K562 (cell line): ENCODE measurements at regions not wholly inside any gene's neighbourhood (a gene's known extent, or its start where the extent isn't known, plus 50 kb on each side); places are given as distances from the start of the nearest gene placed in this dataset.
"Not testable (repeated sequence)": the region's sequence is repeated elsewhere in the genome, so short reads cannot be mapped to it uniquely, and the experiment has no call there.

Experiments
- ATAC-seq: fragments of 200-7000 bp; cut with Tn5 transposase; 3 replicates; pipeline ENCODE4 v1.9.1; 2020; ENCODE audit warnings: moderate library complexity
- BruUV-seq: library from RNA; stranded (reverse); fragments of 400-500 nt; replicated peaks from 2 replicates; lab custom pipeline; 2021; lab: Mats Ljungman, UMichigan
- CTCF ChIA-PET: fragments of 300-600 bp; formaldehyde crosslinking; extraction: SDS; loops from one replicate; lab custom pipeline; 2021; ENCODE audit warnings: low intra/inter-chr PET ratio; lab: Yijun Ruan, JAX
- POLR2A ChIA-PET: fragments of 300-600, 350-650 bp; sonication (Branson Sonifier 250); formaldehyde crosslinking; extraction: SDS; loops from one replicate; lab custom pipeline; 2021; ENCODE audit warnings: antibody characterized with exemption, inconsistent platforms; lab: Yijun Ruan, JAX
- DNase-seq, 4 experiments: peaks; one replicate each; pipeline versions ENCODE4 v3.0.0 to v3.0.0-alpha.2; 2011 to 2018; ENCODE audit warnings: low spot score in 3 of 4, mixed read lengths in 3 of 4; ENCODE audit errors: extremely low read depth in 1 of 4
- FAIRE-seq: peaks from 2 replicates; lab custom pipeline; 2011; peaks lifted over from hg19 to GRCh38; lab: Jason Lieb, UNC
- H2AFZ ChIP-seq: 2 replicates; pipeline ENCODE4 v1.6.0; 2011; ENCODE audit warnings: low read depth, low read length, control low read depth, inconsistent platforms
- H3K27ac ChIP-seq: fragments of 200-600 bp; 3 replicates; pipeline ENCODE4 v1.8.0; 2011; ENCODE audit warnings: low read depth, mild to moderate bottlenecking, control low read depth, inconsistent platforms, low read length, moderate library complexity, mixed read lengths; ENCODE audit errors: extremely low read depth
- H3K27me3 ChIP-seq, 2 experiments: fragments of 300-600 bp in 1 of 2; 2 replicates in 1 of 2; 3 replicates in 1 of 2; pipeline versions ENCODE4 v1.6.0 to v1.8.0; 2011; ENCODE audit warnings: inconsistent platforms in 2 of 2, low read length in 2 of 2, mild to moderate bottlenecking in 1 of 2, mixed read lengths in 1 of 2, moderate library complexity in 1 of 2; ENCODE audit not compliant: control insufficient read depth in 2 of 2, insufficient read depth in 2 of 2
- H3K36me3 ChIP-seq: fragments of 300-600 bp; 3 replicates; pipeline ENCODE4 v1.8.0; 2011; ENCODE audit warnings: mild to moderate bottlenecking, low read length, inconsistent platforms; ENCODE audit not compliant: control insufficient read depth, insufficient read depth
- H3K4me1 ChIP-seq, 2 experiments: fragments of 200-600 bp in 1 of 2; replicated peaks in 1 of 2; 2 replicates in 1 of 2; 3 replicates in 1 of 2; pipeline versions ENCODE4 v1.5.1 to v1.8.0; 2011; ENCODE audit warnings: inconsistent platforms in 2 of 2, low read length in 2 of 2, mild to moderate bottlenecking in 1 of 2, mixed read lengths in 1 of 2, moderate library complexity in 1 of 2; ENCODE audit not compliant: control insufficient read depth in 2 of 2, insufficient read depth in 2 of 2
- H3K4me2 ChIP-seq: 2 replicates; pipeline ENCODE4 v1.6.1; 2011; ENCODE audit warnings: low read length, control low read depth, inconsistent platforms, mixed read lengths; ENCODE audit not compliant: insufficient read depth
- H3K4me3 ChIP-seq: fragments of 200-600 bp; sonication (generic), shearing (Covaris generic); 2 replicates; pipeline ENCODE4 v1.5.1; 2016; ENCODE audit warnings: control low read depth, inconsistent platforms
- H3K79me2 ChIP-seq: fragments of 200-600 bp; 3 replicates; pipeline ENCODE4 v1.8.0; 2011; ENCODE audit warnings: low read length, inconsistent platforms; ENCODE audit not compliant: control insufficient read depth, insufficient read depth
- H3K9ac ChIP-seq, 2 experiments: 2 replicates each; pipeline versions ENCODE4 v1.6.0 to v1.6.1; 2011; ENCODE audit warnings: low read depth in 2 of 2, low read length in 2 of 2, control low read depth in 1 of 2, inconsistent platforms in 1 of 2, mild to moderate bottlenecking in 1 of 2, mixed read lengths in 1 of 2; ENCODE audit not compliant: insufficient read depth in 1 of 2
- H3K9me1 ChIP-seq: one replicate; pipeline ENCODE4 v1.6.0; 2011; ENCODE audit warnings: inconsistent platforms, mild to moderate bottlenecking, low read length, moderate library complexity; ENCODE audit not compliant: control insufficient read depth, insufficient read depth
- H3K9me3 ChIP-seq: replicated peaks from 2 replicates; pipeline ENCODE4 v1.5.1; 2011; ENCODE audit warnings: low read depth, low read length, inconsistent platforms; ENCODE audit not compliant: control insufficient read depth, insufficient read depth
- H4K20me1 ChIP-seq: replicated peaks from 2 replicates; pipeline ENCODE4 v1.6.1; 2011; ENCODE audit warnings: low read length, inconsistent platforms, mixed read lengths; ENCODE audit not compliant: control insufficient read depth, insufficient read depth
- CAMTA2 ChIP-seq: fragments of 250-450 bp; sonication (Bioruptor Pico); conservative IDR thresholded peaks from 2 replicates; pipeline ENCODE4 v1.5.1; 2022
- DIDO1 ChIP-seq: fragments of 450-650 bp; IDR thresholded peaks from 2 replicates; pipeline ENCODE4 v1.6.1; 2016; ENCODE audit warnings: low read depth, missing biosample characterization, missing genetic modification characterization
- DNMT1 ChIP-seq: fragments of 450-650 bp; IDR thresholded peaks from 2 replicates; pipeline ENCODE4 v1.6.1; 2016; ENCODE audit warnings: antibody characterized with exemption, mild to moderate bottlenecking
- FOXP1 ChIP-seq: sonication (generic); formaldehyde crosslinking; IDR thresholded peaks from 2 replicates; pipeline ENCODE4 v1.8.0; 2022; ENCODE audit warnings: mild to moderate bottlenecking, missing genetic modification reagents
- HNRNPH1 ChIP-seq: fragments of 200-400 bp; formaldehyde crosslinking; optimal IDR thresholded peaks from 2 replicates; pipeline ENCODE3; 2017; ENCODE audit warnings: low read depth, mild to moderate bottlenecking, low read length, moderate library complexity
- KDM5B ChIP-seq: fragments of 200-600 bp; sonication (generic); IDR thresholded peaks from 2 replicates; pipeline ENCODE4 v1.6.1; 2012; ENCODE audit warnings: low read depth, mild to moderate bottlenecking, moderate library complexity, low read length, control low read depth, inconsistent platforms; ENCODE audit not compliant: insufficient replicate concordance
- SETDB1 ChIP-seq: IDR thresholded peaks from one replicate; pipeline ENCODE4 v1.6.1; 2012; ENCODE audit warnings: low read length, control low read depth, inconsistent platforms
- ZNF12 ChIP-seq: sonication (generic); formaldehyde crosslinking; IDR thresholded peaks from 2 replicates; pipeline ENCODE4 v1.4.0; 2020; ENCODE audit warnings: mild to moderate bottlenecking, missing genetic modification reagents
- ZNF175 ChIP-seq: fragments of 200-800 bp; sonication (Bioruptor generic); IDR thresholded peaks from 2 replicates; pipeline ENCODE4 v1.6.1; 2016; ENCODE audit warnings: low read depth, mild to moderate bottlenecking, missing genetic modification characterization, missing compliant biosample characterization
- ZNF354B ChIP-seq: fragments of 250-450 bp; sonication (Bioruptor Pico); IDR thresholded peaks from 2 replicates; pipeline ENCODE4 v1.4.0; 2020
- ZNF507 ChIP-seq: conservative IDR thresholded peaks from 2 replicates; pipeline ENCODE4 v1.6.1; 2017; ENCODE audit warnings: missing genetic modification characterization, missing compliant biosample characterization
- ZNF551 ChIP-seq: fragments of 250-450 bp; sonication (Bioruptor Pico); IDR thresholded peaks from 2 replicates; pipeline ENCODE4 v1.5.0; 2021; ENCODE audit warnings: mild to moderate bottlenecking, moderate library complexity
- WGBS: fragments of 100-300 bp; shearing (Covaris generic); methylation state at CpG from one replicate; pipeline ENCODE4 v1.1.6; 2016; ENCODE audit warnings: low coverage, mixed read lengths; ENCODE audit not compliant: insufficient coverage; ENCODE audit errors: missing lambda C conversion rate; 5-methylcytosine and 5-hydroxymethylcytosine counted together
- in situ Hi-C: fragments of 300-500 bp; cut with MboI; formaldehyde crosslinking; loops from 4 replicates; pipeline ENCODE4 v1.15.0; 2018; ENCODE audit warnings: inconsistent platforms, mixed read lengths
- intact Hi-C: fragments of 100-400 bp; cut with micrococcal nuclease; formaldehyde crosslinking; loops from 2 replicates; pipeline ENCODE4 v1.14.2; 2022
- TF ChIP-seq, protein P1 (sequence below): fragments of 250-450 bp; sonication (Bioruptor Pico); IDR thresholded peaks from 2 replicates; pipeline ENCODE4 v1.5.0; 2022; ENCODE audit warnings: mild to moderate bottlenecking
- TF ChIP-seq, protein P2 (sequence below): sonication (generic); formaldehyde crosslinking; IDR thresholded peaks from 2 replicates; pipeline ENCODE4 v1.8.0; 2023; ENCODE audit warnings: mild to moderate bottlenecking, missing genetic modification reagents

DNA sequence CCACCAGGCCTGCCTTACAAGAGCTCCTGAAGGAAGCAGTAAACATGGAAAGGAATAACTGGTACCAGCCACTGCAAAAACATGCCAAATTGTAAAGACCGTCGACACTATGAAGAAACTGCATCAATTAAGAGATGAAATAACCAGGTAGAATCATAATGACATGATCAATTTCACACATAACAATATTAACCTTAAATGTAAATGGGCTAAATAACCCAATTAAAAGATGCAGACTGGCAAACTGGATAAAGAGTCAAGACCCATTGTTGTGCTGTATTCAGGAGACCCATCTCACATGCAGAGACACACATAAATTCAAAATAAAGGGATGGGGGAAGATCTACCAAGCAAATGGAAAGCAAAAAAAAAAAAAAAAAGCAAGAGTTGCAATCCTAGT lies 179.0 kb upstream of the ETV3 start:
- H3K9me1 ChIP-seq, H2AFZ ChIP-seq, DNase-seq, FAIRE-seq, H3K9me3 ChIP-seq, H3K4me3 ChIP-seq, H3K27ac ChIP-seq, H3K4me2 ChIP-seq, H3K27me3 ChIP-seq, H3K79me2 ChIP-seq, H3K9ac ChIP-seq, H4K20me1 ChIP-seq, BruUV-seq, intact Hi-C loops, ATAC-seq, H3K36me3 ChIP-seq: not testable (repeated sequence)
- in situ Hi-C loops = loop anchor here (5.0 kb wide), 1 partner anchor 50 kb away; no protein-coding TSS in a partner anchor
- WGBS = 67% methylated on average over 2 of the region's 2 CpGs
- ChIA-PET POLR2A (interaction anchor here (1.9 kb wide), 1 partner anchor 9 kb away, joined by 9 read pairs; no protein-coding TSS in a partner anchor), CTCF (interaction anchor here (0.9 kb wide), 1 partner anchor 175 kb away, joined by 4 read pairs; no protein-coding TSS in a partner anchor)
- H3K4me1 ChIP-seq = peaks cover 0 to 10% of the 10 kb centered on the region in 2 experiments; a peak in 4 of 5 replicates
- TF ChIP-seq ZNF354B (peak; percentile 88), ZNF507 (tag) (peak; percentile 98)

GRCh38 chr1:157315544-157315943 lies 177.3 kb upstream of the ETV3 start:
- 30% methylated on average over 2 of the region's 2 CpGs for WGBS
- peaks cover 9 to 21% of the 10 kb centered on the region in 2 experiments; a peak in 4 of 5 replicates for H3K4me1 ChIP-seq
- no peak overlapping the region for H3K9ac ChIP-seq
- ChIA-PET POLR2A (interaction anchor here (0.7 to 1.9 kb wide), 2 partner anchors 10 to 99 kb away, joined by 4 to 9 read pairs; no protein-coding TSS in a partner anchor), CTCF (no interaction called here)
- no peaks in the 10 kb centered on the region for H3K79me2 ChIP-seq
- H2AFZ ChIP-seq = no peak overlapping the region
- H3K9me1 ChIP-seq = no peaks in the 10 kb centered on the region
- intact Hi-C loops = no loop called here
- ATAC-seq = no peak
- no peak for DNase-seq
- no TSS peak for BruUV-seq
- FAIRE-seq = no peak
- in situ Hi-C loops = loop anchor here (5.0 kb wide), 1 partner anchor 52 kb away; no protein-coding TSS in a partner anchor
- H4K20me1 ChIP-seq = no peaks in the 10 kb centered on the region
- no peak overlapping the region for H3K4me2 ChIP-seq
- no peaks in the 10 kb centered on the region for H3K36me3 ChIP-seq
- no peak overlapping the region for H3K27ac ChIP-seq
- no peaks in the 10 kb centered on the region for H3K27me3 ChIP-seq
- no peak overlapping the region for H3K4me3 ChIP-seq
- H3K9me3 ChIP-seq = peaks cover 8% of the 10 kb centered on the region
- no peak for TF ChIP-seq CAMTA2 (CRISPR knock-in tag)
- no peak for TF ChIP-seq ZNF12 (CRISPR knock-in tag)
- TF ChIP-seq DNMT1 = no peak
- TF ChIP-seq, protein P1, sequence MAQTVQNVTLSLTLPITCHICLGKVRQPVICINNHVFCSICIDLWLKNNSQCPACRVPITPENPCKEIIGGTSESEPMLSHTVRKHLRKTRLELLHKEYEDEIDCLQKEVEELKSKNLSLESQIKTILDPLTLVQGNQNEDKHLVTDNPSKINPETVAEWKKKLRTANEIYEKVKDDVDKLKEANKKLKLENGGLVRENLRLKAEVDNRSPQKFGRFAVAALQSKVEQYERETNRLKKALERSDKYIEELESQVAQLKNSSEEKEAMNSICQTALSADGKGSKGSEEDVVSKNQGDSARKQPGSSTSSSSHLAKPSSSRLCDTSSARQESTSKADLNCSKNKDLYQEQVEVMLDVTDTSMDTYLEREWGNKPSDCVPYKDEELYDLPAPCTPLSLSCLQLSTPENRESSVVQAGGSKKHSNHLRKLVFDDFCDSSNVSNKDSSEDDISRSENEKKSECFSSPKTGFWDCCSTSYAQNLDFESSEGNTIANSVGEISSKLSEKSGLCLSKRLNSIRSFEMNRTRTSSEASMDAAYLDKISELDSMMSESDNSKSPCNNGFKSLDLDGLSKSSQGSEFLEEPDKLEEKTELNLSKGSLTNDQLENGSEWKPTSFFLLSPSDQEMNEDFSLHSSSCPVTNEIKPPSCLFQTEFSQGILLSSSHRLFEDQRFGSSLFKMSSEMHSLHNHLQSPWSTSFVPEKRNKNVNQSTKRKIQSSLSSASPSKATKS (CRISPR knock-in tag) = no peak
- no peak for TF ChIP-seq ZNF551 (CRISPR knock-in tag)
- no peak for TF ChIP-seq DIDO1 (tag)
- no peak for TF ChIP-seq SETDB1
- no peak for TF ChIP-seq ZNF175 (CRISPR knock-in tag)
- TF ChIP-seq HNRNPH1 = no peak
- no peak for TF ChIP-seq KDM5B
- TF ChIP-seq FOXP1 (CRISPR knock-in tag) = no peak
- TF ChIP-seq, protein P2, sequence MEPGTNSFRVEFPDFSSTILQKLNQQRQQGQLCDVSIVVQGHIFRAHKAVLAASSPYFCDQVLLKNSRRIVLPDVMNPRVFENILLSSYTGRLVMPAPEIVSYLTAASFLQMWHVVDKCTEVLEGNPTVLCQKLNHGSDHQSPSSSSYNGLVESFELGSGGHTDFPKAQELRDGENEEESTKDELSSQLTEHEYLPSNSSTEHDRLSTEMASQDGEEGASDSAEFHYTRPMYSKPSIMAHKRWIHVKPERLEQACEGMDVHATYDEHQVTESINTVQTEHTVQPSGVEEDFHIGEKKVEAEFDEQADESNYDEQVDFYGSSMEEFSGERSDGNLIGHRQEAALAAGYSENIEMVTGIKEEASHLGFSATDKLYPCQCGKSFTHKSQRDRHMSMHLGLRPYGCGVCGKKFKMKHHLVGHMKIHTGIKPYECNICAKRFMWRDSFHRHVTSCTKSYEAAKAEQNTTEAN (CRISPR knock-in tag) = no peak
